Smooth muscle cell (in vitro differentiated cells): ENCODE measurements at regions not wholly inside any gene's neighbourhood (a gene's known extent, or its start where the extent isn't known, plus 50 kb on each side); places are given as distances from the start of the nearest gene placed in this dataset.

Source experiments
- DNase-seq: peaks from one replicate; lab custom pipeline; 2025; ENCODE audit not compliant: unreplicated experiment; lab: John Stamatoyannopoulos, UW
- H2AFZ ChIP-seq: fragments of 200-600 bp; sonication (generic); 2 replicates; pipeline ENCODE4 v1.6.0; 2016; ENCODE audit warnings: antibody characterized with exemption, low read depth, mild to moderate bottlenecking
- H3F3A ChIP-seq: fragments of 200-600 bp; sonication (generic); 2 replicates; pipeline ENCODE4 v1.6.0; 2017; ENCODE audit warnings: antibody characterized with exemption, low read depth
- H3K27ac ChIP-seq: fragments of 200-600 bp; sonication (generic); 2 replicates; pipeline ENCODE4 v1.5.1; 2016; ENCODE audit warnings: low read depth, mild to moderate bottlenecking
- H3K27me3 ChIP-seq: fragments of 200-600 bp; sonication (generic); 2 replicates; pipeline ENCODE4 v1.6.1; 2016; ENCODE audit warnings: low read depth, mild to moderate bottlenecking
- H3K36me3 ChIP-seq: fragments of 200-600 bp; sonication (generic); 2 replicates; pipeline ENCODE4 v1.5.1; 2016; ENCODE audit warnings: low read depth
- H3K4me1 ChIP-seq: fragments of 200-600 bp; sonication (generic); 2 replicates; pipeline ENCODE4 v1.5.1; 2016; ENCODE audit warnings: low read depth
- H3K4me2 ChIP-seq: fragments of 200-600 bp; sonication (generic); 2 replicates; pipeline ENCODE4 v1.6.0; 2016; ENCODE audit warnings: mild to moderate bottlenecking
- H3K4me3 ChIP-seq: fragments of 200-600 bp; sonication (generic); 2 replicates; pipeline ENCODE4 v1.5.1; 2016; ENCODE audit warnings: mild to moderate bottlenecking
- H3K79me2 ChIP-seq: fragments of 200-600 bp; sonication (generic); 2 replicates; pipeline ENCODE4 v1.6.0; 2016; ENCODE audit warnings: low read depth, mild to moderate bottlenecking
- H3K9ac ChIP-seq: fragments of 200-600 bp; sonication (generic); 2 replicates; pipeline ENCODE4 v1.6.0; 2016; ENCODE audit warnings: low read depth
- H3K9me3 ChIP-seq: fragments of 200-600 bp; sonication (generic); replicated peaks from 2 replicates; pipeline ENCODE4 v1.5.1; 2016; ENCODE audit warnings: low read depth
- H4K20me1 ChIP-seq: fragments of 200-600 bp; sonication (generic); 2 replicates; pipeline ENCODE4 v1.6.0; 2016; ENCODE audit warnings: low read depth
- CTCF ChIP-seq: fragments of 200-600 bp; sonication (generic); IDR thresholded peaks from 2 replicates; pipeline ENCODE4 v1.5.1; 2017; ENCODE audit warnings: borderline replicate concordance, mild to moderate bottlenecking, antibody characterized with exemption; ENCODE audit not compliant: insufficient read depth, poor library complexity, severe bottlenecking
- WGBS: methylation state at CpG from one replicate; pipeline ENCODE4 v1.1.7; 2016; ENCODE audit warnings: low lambda C conversion rate; 5-methylcytosine and 5-hydroxymethylcytosine counted together

- Histone ChIP-seq H3K4me3 (no peak overlapping the region), H3K4me2 (no peak overlapping the region), H3K9me3 (no peaks in the 10 kb centered on the region), H3K4me1 (no peaks in the 10 kb centered on the region), H2AFZ (no peak overlapping the region), H4K20me1 (no peaks in the 10 kb centered on the region), H3K9ac (no peak overlapping the region), H3K27me3 (no peaks in the 10 kb centered on the region), H3K36me3 (no peaks in the 10 kb centered on the region), H3F3A (no peaks in the 10 kb centered on the region), H3K79me2 (no peaks in the 10 kb centered on the region), H3K27ac (no peak overlapping the region)
- no peak for DNase-seq
- 92% methylated on average over 9 of the region's 9 CpGs for WGBS
- no peak for TF ChIP-seq CTCF
Measured at GRCh38 chr4:160983035-160983434, 1180.8 kb downstream of the FSTL5 start.

- Histone ChIP-seq H3K79me2 (no peaks in the 10 kb centered on the region), H3K4me2 (no peak overlapping the region), H3K36me3 (no peaks in the 10 kb centered on the region), H3K4me3 (no peak overlapping the region), H2AFZ (no peak overlapping the region), H4K20me1 (no peaks in the 10 kb centered on the region), H3K4me1 (no peaks in the 10 kb centered on the region), H3F3A (no peaks in the 10 kb centered on the region), H3K27ac (no peak overlapping the region), H3K27me3 (no peaks in the 10 kb centered on the region), H3K9me3 (no peaks in the 10 kb centered on the region), H3K9ac (no peak overlapping the region)
- DNase-seq = no peak
- whole genome bisulfite sequencing = 93% methylated on average over 8 of the region's 8 CpGs
- no peak for TF ChIP-seq CTCF
Measured at GRCh38 chr4:161002386-161002785, 1161.4 kb downstream of the FSTL5 start.

- Histone ChIP-seq H3K36me3 (no peaks in the 10 kb centered on the region), H3K9me3 (no peaks in the 10 kb centered on the region), H3K27me3 (no peaks in the 10 kb centered on the region), H2AFZ (no peak overlapping the region), H3K4me3 (no peak overlapping the region), H3K27ac (no peak overlapping the region), H4K20me1 (no peaks in the 10 kb centered on the region), H3K4me2 (no peak overlapping the region), H3K79me2 (no peaks in the 10 kb centered on the region), H3K4me1 (no peaks in the 10 kb centered on the region), H3K9ac (no peak overlapping the region), H3F3A (no peaks in the 10 kb centered on the region)
- 93% methylated on average over 16 of the region's 16 CpGs for WGBS
- DNase-seq = no peak
- TF ChIP-seq CTCF = no peak
Measured at GRCh38 chr4:161003418-161004057, 1160.3 kb downstream of the FSTL5 start.

- Histone ChIP-seq H3K4me2 (no peak overlapping the region), H3K9me3 (no peaks in the 10 kb centered on the region), H3K27ac (no peak overlapping the region), H2AFZ (no peak overlapping the region), H3K4me1 (no peaks in the 10 kb centered on the region), H3K36me3 (no peaks in the 10 kb centered on the region), H4K20me1 (no peaks in the 10 kb centered on the region), H3K9ac (no peak overlapping the region), H3F3A (no peaks in the 10 kb centered on the region), H3K79me2 (no peaks in the 10 kb centered on the region), H3K4me3 (no peak overlapping the region), H3K27me3 (no peaks in the 10 kb centered on the region)
- no peak for DNase-seq
- no peak for TF ChIP-seq CTCF
- WGBS = 84% methylated on average over 2 of the region's 2 CpGs
Measured at GRCh38 chr4:161005746-161006145, 1158.1 kb downstream of the FSTL5 start.
